HAP-1 (cell line): ENCODE measurements at regions not wholly inside any gene's neighbourhood (a gene's known extent, or its start where the extent isn't known, plus 50 kb on each side); places are given as distances from the start of the nearest gene placed in this dataset.

Source experiments
- DNase-seq, 2 experiments: peaks; one replicate each; pipeline ENCODE4 v3.0.0-alpha.2; 2016 to 2020; ENCODE audit warnings: low spot score in 2 of 2
- H3K27me3 ChIP-seq: fragments of 250-450 bp; sonication (Bioruptor Pico); 2 replicates; pipeline ENCODE4 v1.5.1; 2020; ENCODE audit warnings: low read depth, mild to moderate bottlenecking, moderate library complexity
- H3K36me3 ChIP-seq: fragments of 250-450 bp; sonication (Bioruptor Pico); replicated peaks from 2 replicates; pipeline ENCODE4 v1.5.1; 2020; ENCODE audit warnings: mild to moderate bottlenecking
- H3K4me1 ChIP-seq: fragments of 250-450 bp; sonication (Bioruptor Pico); 2 replicates; pipeline ENCODE4 v1.5.1; 2020; ENCODE audit warnings: mild to moderate bottlenecking
- H3K4me3 ChIP-seq: fragments of 250-450 bp; sonication (Bioruptor Pico); 2 replicates; pipeline ENCODE4 v1.5.1; 2020; ENCODE audit warnings: mild to moderate bottlenecking, moderate library complexity
- H3K9me3 ChIP-seq: fragments of 250-450 bp; sonication (Bioruptor Pico); 2 replicates; pipeline ENCODE4 v1.5.1; 2020; ENCODE audit warnings: mild to moderate bottlenecking, moderate library complexity
- in situ Hi-C: fragments of 300-500 bp; cut with MboI; formaldehyde crosslinking; loops from 3 replicates; pipeline ENCODE4 v1.14.3; 2020; ENCODE audit warnings: low sequenced_read_pairs, inconsistent platforms, mixed read lengths

DNA sequence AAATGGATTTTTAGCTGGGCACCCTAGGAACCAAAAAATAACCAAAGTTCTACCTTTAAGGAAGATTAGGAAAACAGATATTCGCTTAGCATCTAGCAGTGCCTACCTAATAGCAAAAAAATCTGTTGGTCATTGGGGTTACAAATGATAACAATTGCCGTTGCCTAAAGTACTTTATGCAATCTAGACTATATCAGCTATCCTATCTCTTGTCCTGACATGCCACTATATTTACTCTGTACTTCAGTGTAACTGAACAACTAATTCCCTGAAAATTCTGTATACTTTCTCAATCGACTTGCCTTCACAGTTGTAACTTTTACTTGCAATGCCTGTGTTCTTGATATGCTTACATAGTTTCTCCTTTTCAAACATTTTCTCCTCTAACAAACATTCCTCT is 282.9 kb upstream of the PCDH7 start:
- H3K27me3 ChIP-seq, result no peaks in the 10 kb centered on the region
- no peak for DNase-seq
- H3K9me3 ChIP-seq, result no peaks in the 10 kb centered on the region
- in situ Hi-C loops, result no loop called here
- no peak overlapping the region for H3K4me3 ChIP-seq
- H3K4me1 ChIP-seq, result no peaks in the 10 kb centered on the region
- no peaks in the 10 kb centered on the region for H3K36me3 ChIP-seq

DNA sequence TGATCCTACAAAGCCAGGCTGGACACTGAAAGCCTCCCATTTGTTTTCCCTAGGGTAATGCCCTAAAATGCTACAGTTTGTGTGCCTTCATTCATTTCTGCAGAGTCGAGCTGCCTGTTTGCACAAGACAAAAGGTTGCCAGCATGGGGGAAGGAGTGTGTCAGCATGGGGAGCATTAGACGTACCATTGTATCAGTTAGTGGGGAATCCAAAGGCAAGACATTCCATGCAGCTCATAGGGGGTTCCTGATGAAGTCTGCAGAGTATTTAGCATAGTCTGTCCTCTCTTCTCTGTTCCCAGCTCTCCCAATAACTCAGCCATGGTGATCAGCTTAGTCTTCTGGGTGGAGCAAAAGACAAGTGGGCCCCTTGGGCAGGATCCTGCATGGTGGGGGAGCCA is 276.9 kb upstream of the PCDH7 start:
- H3K36me3 ChIP-seq, result no peaks in the 10 kb centered on the region
- H3K27me3 ChIP-seq, result no peaks in the 10 kb centered on the region
- H3K4me3 ChIP-seq, result no peak overlapping the region
- H3K4me1 ChIP-seq, result no peaks in the 10 kb centered on the region
- in situ Hi-C loops, result no loop called here
- no peaks in the 10 kb centered on the region for H3K9me3 ChIP-seq
- DNase-seq, result no peak

DNA sequence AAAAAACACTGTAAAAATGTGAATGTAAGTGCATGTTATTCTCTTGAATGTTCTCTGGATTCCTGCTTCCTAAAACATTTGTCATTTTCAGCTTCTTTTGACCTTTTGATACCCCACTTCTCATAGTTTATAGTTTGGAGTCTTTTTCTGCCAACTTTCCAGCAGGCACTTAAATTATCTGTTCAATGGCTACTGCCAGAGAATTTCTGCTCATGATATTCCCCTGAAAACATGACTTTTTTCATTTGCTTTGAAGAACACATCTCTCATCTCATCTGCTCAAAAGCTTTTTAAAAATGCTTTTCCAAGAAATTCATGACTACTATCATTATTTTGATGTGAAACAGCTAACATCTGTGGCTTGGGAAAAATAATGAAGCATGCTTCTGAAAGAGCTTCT is 269.7 kb upstream of the PCDH7 start:
- no peak for DNase-seq
- Histone ChIP-seq H3K36me3 (no peaks in the 10 kb centered on the region), H3K9me3 (no peaks in the 10 kb centered on the region), H3K4me3 (no peak overlapping the region), H3K4me1 (no peaks in the 10 kb centered on the region), H3K27me3 (no peaks in the 10 kb centered on the region)
- in situ Hi-C loops, result no loop called here

DNA sequence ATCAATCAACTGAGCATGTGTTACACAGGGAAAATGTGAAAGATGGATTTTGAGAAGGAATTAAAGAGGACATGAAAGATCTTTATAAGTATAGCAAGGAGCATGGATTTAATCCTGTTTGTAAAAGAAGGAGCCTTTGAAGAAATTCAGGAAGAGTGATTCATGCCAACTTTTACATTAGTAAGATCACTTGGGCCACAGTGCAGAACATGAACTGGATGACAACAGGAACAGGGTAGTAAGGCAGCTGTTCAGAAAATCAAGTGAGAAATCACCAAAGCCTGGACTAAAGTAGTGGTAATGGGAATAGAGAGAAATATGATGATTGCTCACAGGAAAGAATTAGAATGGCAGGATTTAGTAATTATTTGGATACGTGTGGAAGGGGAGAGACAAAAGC is 265.7 kb upstream of the PCDH7 start:
- H3K36me3 ChIP-seq, result no peaks in the 10 kb centered on the region
- no peak for DNase-seq
- H3K4me3 ChIP-seq, result no peak overlapping the region
- no peaks in the 10 kb centered on the region for H3K4me1 ChIP-seq
- no peaks in the 10 kb centered on the region for H3K9me3 ChIP-seq
- no peaks in the 10 kb centered on the region for H3K27me3 ChIP-seq
- in situ Hi-C loops, result no loop called here

DNA sequence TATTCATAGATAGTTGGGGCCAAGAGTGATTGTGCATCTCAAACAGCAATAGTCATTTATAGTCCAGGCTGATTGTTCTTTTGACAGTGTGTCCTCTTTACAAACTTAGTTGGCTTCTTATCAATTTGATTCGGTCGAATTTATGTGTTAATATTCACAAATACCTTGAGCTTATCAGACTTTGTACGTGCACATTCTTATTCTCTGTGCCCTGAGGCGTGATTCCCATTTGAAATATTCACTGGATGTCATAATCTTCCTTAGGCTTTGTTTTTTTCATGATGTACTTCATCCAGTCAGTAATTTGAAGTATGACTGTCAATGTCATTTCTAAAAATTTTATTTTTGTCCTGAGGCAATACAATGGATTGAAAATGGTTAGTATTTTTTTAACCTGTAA is 263.5 kb upstream of the PCDH7 start:
- H3K9me3 ChIP-seq, result no peaks in the 10 kb centered on the region
- DNase-seq, result no peak
- H3K27me3 ChIP-seq, result no peaks in the 10 kb centered on the region
- H3K4me3 ChIP-seq, result no peak overlapping the region
- H3K36me3 ChIP-seq, result no peaks in the 10 kb centered on the region
- no peaks in the 10 kb centered on the region for H3K4me1 ChIP-seq
- in situ Hi-C loops, result no loop called here

DNA sequence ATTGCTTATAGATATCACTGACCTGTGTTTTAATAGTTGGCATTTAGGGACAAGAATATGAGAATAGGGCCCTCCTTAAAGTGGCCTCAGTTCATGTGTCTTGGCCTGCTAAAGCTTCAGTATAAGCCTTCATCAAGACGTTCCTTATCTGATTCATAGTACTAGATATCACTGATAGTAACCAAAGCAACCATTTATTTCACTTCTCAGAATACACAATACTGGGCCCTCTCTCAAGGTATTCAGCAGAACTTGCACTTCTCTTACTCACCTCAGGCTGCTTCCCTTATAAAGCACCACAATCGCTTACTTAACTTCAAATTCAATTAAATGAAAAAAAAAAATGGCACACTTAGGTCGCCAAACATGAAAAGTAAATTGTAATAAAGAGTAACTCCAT is 259.4 kb upstream of the PCDH7 start:
- no peak for DNase-seq
- Histone ChIP-seq H3K4me3 (no peak overlapping the region), H3K36me3 (no peaks in the 10 kb centered on the region), H3K4me1 (no peaks in the 10 kb centered on the region), H3K27me3 (no peaks in the 10 kb centered on the region), H3K9me3 (no peaks in the 10 kb centered on the region)
- in situ Hi-C loops, result no loop called here

DNA sequence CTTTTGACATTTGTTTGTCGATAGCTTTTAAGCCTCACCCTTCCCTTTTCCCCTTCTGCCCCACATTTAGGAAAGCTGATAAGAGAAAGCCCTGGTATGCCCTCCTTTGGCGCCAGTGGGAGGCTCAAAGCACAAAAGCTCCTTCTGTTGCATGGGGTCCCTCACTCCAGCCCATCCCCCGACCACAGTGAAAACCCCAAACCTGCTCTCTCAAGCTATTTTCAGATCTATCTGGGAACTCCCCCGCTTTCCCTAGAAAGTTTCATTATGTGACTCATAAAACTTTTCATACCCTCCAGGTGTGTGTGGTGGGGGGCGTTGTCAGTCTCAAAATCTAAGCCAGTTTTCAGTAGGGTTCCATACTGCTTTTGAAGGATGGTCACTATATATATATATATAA is 259.0 kb upstream of the PCDH7 start:
- no peaks in the 10 kb centered on the region for H3K9me3 ChIP-seq
- H3K27me3 ChIP-seq, result no peaks in the 10 kb centered on the region
- DNase-seq, result no peak
- H3K36me3 ChIP-seq, result no peaks in the 10 kb centered on the region
- H3K4me1 ChIP-seq, result no peaks in the 10 kb centered on the region
- H3K4me3 ChIP-seq, result no peak overlapping the region
- in situ Hi-C loops, result no loop called here

DNA sequence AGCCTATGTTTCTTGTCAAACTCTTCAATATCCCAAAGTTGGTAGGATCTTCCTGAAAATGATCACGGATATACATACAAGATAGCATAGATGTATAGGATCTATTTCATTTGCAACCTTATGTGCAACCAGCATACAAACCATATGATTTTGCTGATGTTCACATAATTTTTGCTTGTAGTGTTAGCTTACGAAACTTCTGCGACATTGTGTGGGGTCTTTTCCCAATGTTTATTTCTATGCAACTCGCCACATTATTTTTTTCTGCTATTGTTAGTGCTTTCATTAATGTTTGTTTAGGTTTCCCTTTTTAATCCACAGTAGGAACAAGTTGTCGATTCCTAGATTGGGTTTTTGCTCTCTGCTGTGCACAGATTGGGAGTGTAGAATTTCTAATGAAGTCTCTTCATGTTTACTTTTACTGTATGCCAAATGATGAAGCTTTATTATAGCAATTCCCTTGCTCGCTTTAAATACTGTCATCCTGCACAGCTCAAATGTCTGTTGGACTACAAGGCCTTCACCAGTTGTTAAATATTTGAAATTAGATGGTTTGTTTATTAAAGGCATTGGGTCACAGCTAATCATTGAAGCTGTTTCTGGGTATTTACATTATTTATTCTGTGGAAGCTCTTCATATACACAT is 257.6 kb upstream of the PCDH7 start:
- in situ Hi-C loops, result no loop called here
- H3K36me3 ChIP-seq, result no peaks in the 10 kb centered on the region
- no peaks in the 10 kb centered on the region for H3K27me3 ChIP-seq
- no peaks in the 10 kb centered on the region for H3K4me1 ChIP-seq
- no peak overlapping the region for H3K4me3 ChIP-seq
- DNase-seq, result no peak
- no peaks in the 10 kb centered on the region for H3K9me3 ChIP-seq

DNA sequence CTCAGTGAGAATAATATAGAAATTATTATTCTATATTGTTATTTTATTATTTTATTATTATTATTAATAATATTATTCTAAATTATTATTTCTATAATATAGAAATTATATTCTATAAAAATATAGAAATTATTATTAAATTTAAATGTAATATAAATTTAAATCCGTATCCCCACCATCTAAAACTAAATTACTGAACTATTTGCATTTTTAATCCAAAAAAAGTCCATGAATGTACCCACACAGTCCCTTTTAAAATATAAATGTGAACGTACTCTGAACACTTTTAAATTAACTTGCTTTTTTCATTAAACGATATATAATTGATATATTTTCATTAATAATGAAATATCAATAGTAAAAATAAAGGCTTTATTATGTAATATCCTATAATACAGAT is 248.3 kb upstream of the PCDH7 start:
- Histone ChIP-seq H3K4me1 (no peaks in the 10 kb centered on the region), H3K36me3 (no peaks in the 10 kb centered on the region), H3K27me3 (no peaks in the 10 kb centered on the region), H3K9me3 (no peaks in the 10 kb centered on the region), H3K4me3 (no peak overlapping the region)
- no peak for DNase-seq
- in situ Hi-C loops, result no loop called here

DNA sequence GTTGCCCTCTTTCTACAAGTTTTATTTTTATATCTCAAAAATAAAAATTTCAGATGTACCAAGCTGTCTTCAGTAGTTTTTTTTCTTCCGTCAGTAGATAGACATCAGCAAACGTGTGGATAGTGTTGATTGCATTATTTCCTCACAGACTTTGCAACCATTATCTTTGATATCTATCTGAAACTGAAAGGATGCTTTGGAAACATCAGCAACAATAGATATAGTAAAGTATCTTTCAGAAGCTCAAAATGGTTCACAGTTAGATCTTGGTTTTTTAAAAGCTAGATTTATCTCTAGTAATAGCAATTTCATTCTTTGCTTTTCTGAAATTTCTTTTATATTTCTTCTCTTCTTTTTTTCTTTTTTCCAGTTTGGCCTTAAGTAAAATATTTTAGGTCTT is 246.9 kb upstream of the PCDH7 start:
- in situ Hi-C loops, result no loop called here
- no peaks in the 10 kb centered on the region for H3K36me3 ChIP-seq
- H3K27me3 ChIP-seq, result no peaks in the 10 kb centered on the region
- H3K4me3 ChIP-seq, result no peak overlapping the region
- H3K4me1 ChIP-seq, result no peaks in the 10 kb centered on the region
- no peak for DNase-seq
- H3K9me3 ChIP-seq, result no peaks in the 10 kb centered on the region

DNA sequence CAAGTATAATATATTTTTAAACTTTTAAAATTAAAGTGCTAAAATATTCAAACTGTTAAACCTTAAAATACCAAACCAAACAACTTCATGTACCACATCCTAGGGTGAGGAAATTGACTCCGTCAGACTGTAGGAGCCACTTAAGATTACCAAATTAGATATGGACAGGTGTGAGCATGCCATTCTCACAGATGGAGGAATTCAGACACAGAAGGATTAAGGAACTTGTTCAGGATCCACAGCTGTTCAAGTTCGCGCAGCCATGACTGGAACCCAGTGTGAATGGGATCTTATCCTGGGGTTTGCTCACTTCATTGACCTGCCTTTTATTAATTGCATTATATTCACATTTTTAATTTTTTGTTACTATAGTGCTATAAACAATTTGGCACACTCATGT is 224.9 kb upstream of the PCDH7 start:
- peaks cover 3% of the 10 kb centered on the region; the same call in 1 of the 2 replicates for H3K27me3 ChIP-seq
- no peak for DNase-seq
- no peaks in the 10 kb centered on the region for H3K9me3 ChIP-seq
- H3K4me1 ChIP-seq, result no peaks in the 10 kb centered on the region
- no peaks in the 10 kb centered on the region for H3K36me3 ChIP-seq
- in situ Hi-C loops, result no loop called here
- no peak overlapping the region for H3K4me3 ChIP-seq

DNA sequence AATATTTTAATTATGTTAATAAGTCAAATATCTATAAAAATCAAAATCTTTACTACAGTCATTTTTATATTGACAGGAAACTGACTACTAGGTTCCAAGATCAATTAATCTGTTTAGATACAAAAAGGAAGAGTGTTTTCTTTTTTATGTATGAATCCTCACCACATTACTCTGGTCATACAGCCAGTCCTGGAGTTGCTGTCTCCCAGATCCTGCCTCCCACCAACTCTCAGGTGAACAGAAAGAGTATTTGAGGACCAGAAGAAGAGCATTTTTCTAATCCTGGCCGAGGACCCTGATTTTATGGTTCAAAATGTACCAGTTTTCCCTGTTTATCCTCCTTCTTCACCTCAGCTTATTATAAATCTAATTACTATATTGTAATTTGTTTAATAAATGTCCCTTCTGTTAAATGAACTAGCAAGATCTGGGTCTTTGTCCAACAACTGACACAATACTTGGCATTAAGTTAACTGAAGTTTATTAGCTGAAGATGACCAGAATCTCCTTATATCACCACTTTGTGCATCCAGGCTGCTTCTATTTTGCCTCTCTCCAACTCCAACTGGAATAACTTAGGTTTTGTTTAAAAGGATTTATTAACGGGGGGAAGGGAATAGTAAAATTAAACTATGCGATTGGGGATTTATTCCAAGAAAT is 224.4 kb upstream of the PCDH7 start:
- Histone ChIP-seq H3K4me3 (no peak overlapping the region), H3K4me1 (no peaks in the 10 kb centered on the region), H3K36me3 (no peaks in the 10 kb centered on the region), H3K27me3 (peaks cover 3% of the 10 kb centered on the region; the same call in 1 of the 2 replicates), H3K9me3 (no peaks in the 10 kb centered on the region)
- DNase-seq, result no peak
- in situ Hi-C loops, result no loop called here

DNA sequence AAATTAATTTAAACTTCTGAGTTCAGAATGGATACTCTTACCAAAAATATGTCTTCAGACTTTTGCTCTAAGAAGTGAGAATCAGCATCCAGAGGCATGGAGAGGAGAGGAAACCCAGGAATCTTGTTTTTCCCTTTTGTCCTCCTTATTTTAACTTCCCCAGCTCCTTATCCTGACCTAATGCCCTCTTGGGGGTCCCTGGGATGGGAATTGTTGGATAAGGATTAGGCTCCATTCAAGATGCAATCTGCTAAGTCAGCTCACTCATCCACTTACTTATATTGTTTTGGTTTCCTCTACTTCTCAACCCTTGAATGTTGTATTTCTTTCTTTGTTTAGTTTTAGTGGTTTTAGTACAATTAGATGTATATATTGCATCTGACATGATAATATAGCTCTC is 208.4 kb upstream of the PCDH7 start:
- Histone ChIP-seq H3K4me1 (no peaks in the 10 kb centered on the region), H3K4me3 (no peak overlapping the region), H3K27me3 (no peaks in the 10 kb centered on the region), H3K9me3 (no peaks in the 10 kb centered on the region), H3K36me3 (no peaks in the 10 kb centered on the region)
- in situ Hi-C loops, result no loop called here
- DNase-seq, result no peak

DNA sequence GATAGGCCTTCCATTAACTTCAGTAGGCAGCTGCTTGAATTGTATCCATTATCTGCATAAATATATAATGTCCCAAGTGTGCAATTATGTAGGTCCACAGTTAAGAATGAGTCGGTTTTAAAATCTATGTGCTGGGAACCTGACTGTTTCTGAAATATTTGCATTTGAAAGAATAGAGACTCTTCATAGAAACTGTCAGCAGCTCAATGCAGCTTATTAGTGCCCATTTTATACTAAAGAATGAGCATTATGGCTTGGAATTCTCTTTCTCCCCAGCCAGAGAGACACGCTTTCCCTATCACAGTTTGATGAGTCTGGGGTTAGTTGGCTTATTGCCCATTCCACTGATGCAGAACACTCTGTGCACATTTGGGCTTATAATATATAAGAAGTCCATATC is 202.0 kb upstream of the PCDH7 start:
- Histone ChIP-seq H3K4me1 (peaks cover 10% of the 10 kb centered on the region), H3K4me3 (no peak overlapping the region), H3K9me3 (no peaks in the 10 kb centered on the region), H3K27me3 (no peaks in the 10 kb centered on the region), H3K36me3 (no peaks in the 10 kb centered on the region)
- DNase-seq, result peak; percentile 49 to 86
- in situ Hi-C loops, result no loop called here
